ENCODE measurements at regions not wholly inside any gene's neighbourhood (a gene's known extent, or its start where the extent isn't known, plus 50 kb on each side); places are given as distances from the start of the nearest gene placed in this dataset.

- TF ChIP-seq CTCF (IDR thresholded peaks at IDR 0.05 in 4 of 5, conservative IDR thresholded peaks at IDR 0.05 in 1 of 5) (no peak), POLR2A (IDR thresholded peaks at IDR 0.05) (no peak)
Observed at GRCh38 chr4:107131295-107131694, 95.2 kb upstream of the DKK2 start.

Measured in gastrocnemius medialis (tissue), 4 donors.